ENCODE measurements at regions not wholly inside any gene's neighbourhood (a gene's known extent, or its start where the extent isn't known, plus 50 kb on each side); places are given as distances from the start of the nearest gene placed in this dataset.

GRCh38 chr11:93059117-93059957 is 89.9 kb downstream of the MTNR1B start (continued):
- no peak for TF ChIP-seq USF2 (IDR thresholded peaks at IDR 0.05; ENCODE audit: borderline replicate concordance, low read depth, low read length)
- no peak for TF ChIP-seq EP300 (IDR thresholded peaks at IDR 0.05; ENCODE audit: borderline replicate concordance in 1 of 2, low read depth in 1 of 2, low read length in 1 of 2)
- TF ChIP-seq YY1 (IDR thresholded peaks at IDR 0.05; ENCODE audit: low read depth), result no peak
- peak; percentile 60; the same call in 1 of the 2 replicates for TF ChIP-seq TCF12 (IDR thresholded peaks at IDR 0.05)

- ChIA-PET POLR2A (no interaction called here), CTCF (interaction anchor here (1.4 kb wide), 1 partner anchor 34 kb away, joined by 4 read pairs; no protein-coding TSS in a partner anchor)
- Histone ChIP-seq H3K79me2 (ENCODE audit: insufficient read depth) (no peaks in the 10 kb centered on the region), H3K4me3 (ENCODE audit: low read depth in 2 of 2, low read length in 1 of 2) (no peak overlapping the region), H3K4me1 (ENCODE audit: control insufficient read depth in 1 of 2, insufficient read depth in 2 of 2, low read depth in 1 of 2, low read length in 1 of 2) (peaks cover 0 to 14% of the 10 kb centered on the region in 2 experiments; a peak in 3 of 4 replicates), H3K9me2 (no peaks in the 10 kb centered on the region), H3F3A (replicated peaks; ENCODE audit: insufficient read depth) (peaks cover 7% of the 10 kb centered on the region), H3K36me3 (replicated peaks in 1 of 2; ENCODE audit: control insufficient read depth in 1 of 2, insufficient read depth in 2 of 2, low read length in 1 of 2) (no peaks in the 10 kb centered on the region), H3K9ac (no peak overlapping the region), H3K9me3 (no peaks in the 10 kb centered on the region), H3K4me2 (no peak overlapping the region), H3K27ac (ENCODE audit: low read depth in 2 of 2, low read length in 1 of 2) (no peak overlapping the region), H4K20me1 (ENCODE audit: insufficient read depth) (no peaks in the 10 kb centered on the region), H2AFZ (ENCODE audit: low read depth) (peak overlapping the region; percentile 42; the same call in 1 of the 2 replicates), H3K27me3 (ENCODE audit: insufficient read depth) (no peaks in the 10 kb centered on the region)
- no peak for DNase-seq
- WGBS (ENCODE audit: low lambda C conversion rate), result 95% methylated on average over 1 of the region's 1 CpG
- TF ChIP-seq MEF2A (IDR thresholded peaks at IDR 0.05; ENCODE audit: borderline replicate concordance, low read depth) (no peak), CHD2 (IDR thresholded peaks at IDR 0.05; ENCODE audit: low read length, partially characterized antibody) (no peak), JUND (IDR thresholded peaks at IDR 0.05) (no peak), EZH2phosphoT487 (IDR thresholded peaks at IDR 0.05; ENCODE audit: borderline replicate concordance, low read depth) (no peak), IRF3 (IDR thresholded peaks at IDR 0.05; ENCODE audit: low read depth, low read length) (no peak), TCF12 (IDR thresholded peaks at IDR 0.05) (no peak), ZBTB33 (IDR thresholded peaks at IDR 0.05; ENCODE audit: borderline replicate concordance, low read depth) (no peak), RFX5 (IDR thresholded peaks at IDR 0.05; ENCODE audit: low read length) (no peak), RCOR1 (IDR thresholded peaks at IDR 0.05; ENCODE audit: low read length) (no peak), FOXJ3 (CRISPR knock-in tag; IDR thresholded peaks at IDR 0.05) (no peak), SIN3A (IDR thresholded peaks at IDR 0.05; ENCODE audit: borderline replicate concordance, low read depth, low read length) (no peak), POLR2AphosphoS5 (IDR thresholded peaks at IDR 0.05; ENCODE audit: low read depth, low read length) (no peak), NRF1 (IDR thresholded peaks at IDR 0.05; ENCODE audit: low read depth, low read length) (no peak), SMC3 (IDR thresholded peaks at IDR 0.05; ENCODE audit: low read depth, low read length) (no peak), MAX (IDR thresholded peaks at IDR 0.05; ENCODE audit: low read depth) (no peak), RXRA (IDR thresholded peaks at IDR 0.05; ENCODE audit: borderline replicate concordance, low read depth) (no peak), TAF1 (IDR thresholded peaks at IDR 0.05; ENCODE audit: borderline replicate concordance, low read depth, low read length) (no peak), GATA2 (CRISPR knock-in tag; IDR thresholded peaks at IDR 0.05) (no peak), REST (IDR thresholded peaks at IDR 0.05; ENCODE audit: low read depth, low read length) (no peak)
These were observed 93.6 kb downstream of the MTNR1B start for GRCh38 chr11:93063086-93063485.

All from SK-N-SH (cell line).